ENCODE measurements at regions not wholly inside any gene's neighbourhood (a gene's known extent, or its start where the extent isn't known, plus 50 kb on each side); places are given as distances from the start of the nearest gene placed in this dataset.
"Not testable (repeated sequence)": the region's sequence is repeated elsewhere in the genome, so short reads cannot be mapped to it uniquely, and the experiment has no call there.

DNA sequence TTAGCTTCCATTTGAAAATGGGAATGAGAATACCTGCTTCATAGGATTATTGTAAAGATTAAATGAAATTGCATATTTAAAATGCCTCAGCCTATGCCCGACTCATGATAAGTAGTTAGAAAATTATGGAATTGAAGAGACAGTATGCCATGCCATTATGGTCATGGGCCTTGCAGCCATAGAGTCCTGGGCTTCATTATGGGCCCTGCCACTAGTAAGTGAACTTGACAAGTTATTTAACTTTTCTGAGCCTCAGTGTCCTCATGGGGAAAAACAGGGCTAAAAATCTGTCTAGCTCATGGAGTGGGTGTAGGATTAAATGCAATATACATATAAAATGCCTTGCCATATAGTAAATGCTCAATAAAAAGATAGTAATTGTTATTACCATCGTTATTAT lies 133.2 kb downstream of the NPIPB5 start:
- Histone ChIP-seq H3K4me1 (no peaks in the 10 kb centered on the region), H3K9me3 (no peaks in the 10 kb centered on the region), H3K4me3 (no peak overlapping the region), H3K27ac (no peak overlapping the region), H3K9ac (ENCODE audit: low read depth in 2 of 2, low read length in 2 of 2) (no peak overlapping the region), H3K36me3 (no peaks in the 10 kb centered on the region), H3K27me3 (no peaks in the 10 kb centered on the region)
- intact Hi-C loops (cut with DNase I): no loop called here
- no peak for DNase-seq
- TF ChIP-seq, protein P1, sequence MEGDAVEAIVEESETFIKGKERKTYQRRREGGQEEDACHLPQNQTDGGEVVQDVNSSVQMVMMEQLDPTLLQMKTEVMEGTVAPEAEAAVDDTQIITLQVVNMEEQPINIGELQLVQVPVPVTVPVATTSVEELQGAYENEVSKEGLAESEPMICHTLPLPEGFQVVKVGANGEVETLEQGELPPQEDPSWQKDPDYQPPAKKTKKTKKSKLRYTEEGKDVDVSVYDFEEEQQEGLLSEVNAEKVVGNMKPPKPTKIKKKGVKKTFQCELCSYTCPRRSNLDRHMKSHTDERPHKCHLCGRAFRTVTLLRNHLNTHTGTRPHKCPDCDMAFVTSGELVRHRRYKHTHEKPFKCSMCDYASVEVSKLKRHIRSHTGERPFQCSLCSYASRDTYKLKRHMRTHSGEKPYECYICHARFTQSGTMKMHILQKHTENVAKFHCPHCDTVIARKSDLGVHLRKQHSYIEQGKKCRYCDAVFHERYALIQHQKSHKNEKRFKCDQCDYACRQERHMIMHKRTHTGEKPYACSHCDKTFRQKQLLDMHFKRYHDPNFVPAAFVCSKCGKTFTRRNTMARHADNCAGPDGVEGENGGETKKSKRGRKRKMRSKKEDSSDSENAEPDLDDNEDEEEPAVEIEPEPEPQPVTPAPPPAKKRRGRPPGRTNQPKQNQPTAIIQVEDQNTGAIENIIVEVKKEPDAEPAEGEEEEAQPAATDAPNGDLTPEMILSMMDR (IDR thresholded peaks at IDR 0.05): no peak

DNA sequence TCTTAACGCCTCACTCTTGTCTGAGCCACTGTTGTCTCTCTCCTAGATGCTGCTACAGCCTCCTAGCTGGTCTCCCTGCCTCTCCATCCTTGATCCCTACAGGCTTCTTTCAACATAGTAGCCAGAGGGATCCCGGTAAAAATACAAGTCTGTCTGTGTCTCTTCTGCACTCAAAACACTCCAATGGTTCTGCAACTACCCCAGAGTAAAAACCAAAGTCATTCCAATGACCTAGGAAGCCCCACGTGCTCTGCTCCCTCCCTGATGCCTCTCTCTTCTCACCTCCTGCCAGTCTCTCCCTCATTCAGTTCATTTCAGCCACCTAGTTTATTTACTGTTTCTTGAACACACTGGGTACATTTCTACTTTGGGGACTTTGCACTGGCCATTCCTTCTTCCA lies 135.2 kb downstream of the NPIPB5 start:
- intact Hi-C loops (cut with DNase I): no loop called here
- TF ChIP-seq, protein P1 (IDR thresholded peaks at IDR 0.05): no peak

DNA sequence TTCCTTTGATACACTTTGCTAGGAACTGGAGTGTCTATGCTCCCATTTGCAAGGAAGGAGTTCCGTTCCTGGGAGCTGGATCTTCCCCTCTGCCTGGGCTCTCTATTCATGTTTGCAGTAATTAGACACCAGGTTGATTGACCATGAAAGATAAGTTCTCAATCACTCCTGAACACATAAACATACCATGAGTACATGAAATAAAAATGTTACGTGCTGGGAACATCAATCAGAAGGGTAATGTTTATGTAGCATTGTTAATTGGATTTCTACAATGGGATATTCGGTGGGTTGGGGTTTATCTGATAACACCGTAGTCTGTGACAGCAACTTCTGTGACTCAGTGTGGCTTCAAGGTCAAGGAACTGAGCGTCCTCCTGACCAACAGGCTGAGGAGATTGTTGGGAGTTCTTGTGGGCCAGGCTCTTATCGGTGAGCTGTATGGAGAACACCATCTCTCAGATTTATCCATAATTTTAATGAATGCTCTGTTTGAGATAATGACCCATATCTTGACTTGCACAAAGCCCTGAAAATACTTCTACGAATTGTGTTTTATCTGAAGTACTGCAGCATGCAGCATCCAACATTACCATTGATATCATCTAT lies 136.4 kb downstream of the NPIPB5 start:
- H3K4me1 ChIP-seq: no peaks in the 10 kb centered on the region
- intact Hi-C loops (cut with DNase I): no loop called here
- H3K4me3 ChIP-seq: no peak overlapping the region
- H3K36me3 ChIP-seq: no peaks in the 10 kb centered on the region
- no peak for DNase-seq
- no peaks in the 10 kb centered on the region for H3K9me3 ChIP-seq
- no peaks in the 10 kb centered on the region for H3K27me3 ChIP-seq
- no peak overlapping the region for H3K9ac ChIP-seq (ENCODE audit: low read depth in 2 of 2, low read length in 2 of 2)
- no peak overlapping the region for H3K27ac ChIP-seq
- TF ChIP-seq, protein P1 (IDR thresholded peaks at IDR 0.05): no peak

More for the DNA sequence above, 135.2 kb downstream of the NPIPB5 start:
- Histone ChIP-seq H3K9me3 (no peaks in the 10 kb centered on the region), H3K36me3 (no peaks in the 10 kb centered on the region), H3K27ac (no peak overlapping the region), H3K4me3 (no peak overlapping the region), H3K9ac (ENCODE audit: low read depth in 2 of 2, low read length in 2 of 2) (no peak overlapping the region), H3K4me1 (no peaks in the 10 kb centered on the region), H3K27me3 (no peaks in the 10 kb centered on the region)
- DNase-seq: no peak

DNA sequence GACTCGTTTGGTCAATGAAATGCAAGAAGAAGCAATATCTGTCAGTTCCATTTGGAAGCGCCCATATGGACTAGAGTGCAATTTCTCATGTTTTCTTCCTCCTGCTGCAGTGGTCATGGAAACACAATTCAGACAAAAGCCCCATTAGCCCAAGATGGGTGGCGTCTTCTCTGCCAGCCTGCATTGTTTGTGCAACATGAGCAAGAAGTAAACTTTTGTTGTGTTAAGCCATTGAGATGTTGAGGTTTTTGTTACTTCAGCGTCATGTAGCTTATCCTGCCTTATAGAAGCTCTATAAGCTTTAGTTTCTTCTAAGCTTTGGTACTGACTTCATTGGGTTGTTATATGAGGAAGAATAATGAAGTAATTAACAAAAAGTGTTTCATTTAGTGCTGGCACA lies 137.4 kb downstream of the NPIPB5 start:
- no peaks in the 10 kb centered on the region for H3K27me3 ChIP-seq

DNA sequence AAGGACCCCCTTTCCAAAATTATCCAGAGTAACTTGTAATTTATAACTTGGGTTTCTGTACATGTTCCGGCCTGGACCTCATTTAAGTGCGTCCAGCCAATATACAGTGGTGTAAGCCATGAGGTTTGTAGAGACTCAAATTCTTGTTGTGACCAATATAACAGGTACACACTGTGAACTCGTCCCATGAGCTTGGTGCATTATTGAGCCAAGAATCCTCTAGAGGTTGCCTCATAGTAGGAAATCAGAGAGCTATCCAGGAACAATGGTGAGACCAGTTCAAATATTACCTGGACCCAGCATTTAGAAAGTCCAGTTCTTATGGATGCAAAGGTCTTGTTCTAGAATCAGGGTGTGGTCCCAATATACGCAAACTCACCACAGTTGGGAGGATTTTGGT lies 138.2 kb downstream of the NPIPB5 start:
- Histone ChIP-seq H3K27ac (no peak overlapping the region), H3K4me3 (no peak overlapping the region), H3K36me3 (no peaks in the 10 kb centered on the region), H3K9ac (ENCODE audit: low read depth in 2 of 2, low read length in 2 of 2) (no peak overlapping the region), H3K9me3 (no peaks in the 10 kb centered on the region), H3K27me3 (no peaks in the 10 kb centered on the region), H3K4me1 (no peaks in the 10 kb centered on the region)
- DNase-seq: no peak
- TF ChIP-seq, protein P1 (IDR thresholded peaks at IDR 0.05): no peak
- intact Hi-C loops (cut with DNase I): no loop called here

More for the DNA sequence above, 137.4 kb downstream of the NPIPB5 start:
- Histone ChIP-seq H3K9ac (ENCODE audit: low read depth in 2 of 2, low read length in 2 of 2) (no peak overlapping the region), H3K4me3 (no peak overlapping the region), H3K4me1 (no peaks in the 10 kb centered on the region), H3K9me3 (no peaks in the 10 kb centered on the region), H3K27ac (no peak overlapping the region), H3K36me3 (no peaks in the 10 kb centered on the region)
- TF ChIP-seq, protein P1 (IDR thresholded peaks at IDR 0.05): no peak
- DNase-seq: no peak
- intact Hi-C loops (cut with DNase I): no loop called here

DNA sequence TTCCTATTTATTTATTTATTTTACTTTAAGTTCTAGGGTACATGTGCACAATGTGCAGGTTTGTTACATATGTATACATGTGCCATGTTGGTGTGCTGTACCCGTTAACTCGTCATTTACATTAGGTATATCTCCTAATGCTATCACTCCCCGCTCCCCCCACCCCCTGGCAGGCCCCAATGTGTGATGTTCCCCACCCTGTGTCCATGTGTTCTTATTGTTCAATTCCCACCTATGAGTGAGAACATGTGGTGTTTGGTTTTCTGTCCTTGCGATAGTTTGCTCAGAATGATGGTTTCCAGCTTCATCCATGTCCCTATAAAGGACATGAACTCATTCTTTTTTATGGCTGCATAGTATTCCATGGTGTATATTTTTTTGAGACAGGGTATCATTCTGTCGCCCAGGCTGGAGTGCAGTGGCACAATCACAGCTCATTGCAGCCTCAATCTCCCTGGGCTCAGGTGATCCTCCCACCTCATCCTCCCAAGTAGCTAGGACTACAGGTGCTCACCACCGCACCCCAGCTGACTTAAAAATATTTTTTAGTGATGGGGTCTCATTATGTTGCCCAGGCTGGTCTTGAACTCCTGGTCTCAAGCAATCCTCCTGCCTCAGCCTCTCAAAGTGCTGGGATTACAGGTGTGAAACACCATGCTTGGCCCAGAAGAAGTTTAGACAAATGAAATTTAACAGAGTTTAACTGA lies 140.6 kb downstream of the NPIPB5 start:
- H3K4me3 ChIP-seq; H3K4me1 ChIP-seq; H3K9ac ChIP-seq (ENCODE audit: low read depth in 2 of 2, low read length in 2 of 2); DNase-seq; H3K9me3 ChIP-seq; H3K27me3 ChIP-seq; H3K27ac ChIP-seq; H3K36me3 ChIP-seq; intact Hi-C loops (cut with DNase I): not testable (repeated sequence)
